ENCODE measurements at regions not wholly inside any gene's neighbourhood (a gene's known extent, or its start where the extent isn't known, plus 50 kb on each side); places are given as distances from the start of the nearest gene placed in this dataset.

- no peak for TF ChIP-seq RFX5 (IDR thresholded peaks at IDR 0.05; ENCODE audit: low read depth, low read length)
- TF ChIP-seq, protein P1, sequence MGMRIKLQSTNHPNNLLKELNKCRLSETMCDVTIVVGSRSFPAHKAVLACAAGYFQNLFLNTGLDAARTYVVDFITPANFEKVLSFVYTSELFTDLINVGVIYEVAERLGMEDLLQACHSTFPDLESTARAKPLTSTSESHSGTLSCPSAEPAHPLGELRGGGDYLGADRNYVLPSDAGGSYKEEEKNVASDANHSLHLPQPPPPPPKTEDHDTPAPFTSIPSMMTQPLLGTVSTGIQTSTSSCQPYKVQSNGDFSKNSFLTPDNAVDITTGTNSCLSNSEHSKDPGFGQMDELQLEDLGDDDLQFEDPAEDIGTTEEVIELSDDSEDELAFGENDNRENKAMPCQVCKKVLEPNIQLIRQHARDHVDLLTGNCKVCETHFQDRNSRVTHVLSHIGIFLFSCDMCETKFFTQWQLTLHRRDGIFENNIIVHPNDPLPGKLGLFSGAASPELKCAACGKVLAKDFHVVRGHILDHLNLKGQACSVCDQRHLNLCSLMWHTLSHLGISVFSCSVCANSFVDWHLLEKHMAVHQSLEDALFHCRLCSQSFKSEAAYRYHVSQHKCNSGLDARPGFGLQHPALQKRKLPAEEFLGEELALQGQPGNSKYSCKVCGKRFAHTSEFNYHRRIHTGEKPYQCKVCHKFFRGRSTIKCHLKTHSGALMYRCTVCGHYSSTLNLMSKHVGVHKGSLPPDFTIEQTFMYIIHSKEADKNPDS (CRISPR knock-in tag; IDR thresholded peaks at IDR 0.05): no peak
Measured at GRCh38 chr13:99747403-99747710, 224.2 kb downstream of the ZIC5 start.
